AG04450 (cell line): ENCODE measurements at regions not wholly inside any gene's neighbourhood (a gene's known extent, or its start where the extent isn't known, plus 50 kb on each side); places are given as distances from the start of the nearest gene placed in this dataset.

Experiments
- CTCF ChIA-PET: fragments of 300-600, 350-600 bp; formaldehyde crosslinking; extraction: SDS; loops from one replicate; lab custom pipeline; 2022; ENCODE audit warnings: antibody characterized with exemption, inconsistent platforms; lab: Charles Lee
- POLR2A ChIA-PET: fragments of 350-600 bp; formaldehyde crosslinking; extraction: SDS; loops from one replicate; lab custom pipeline; 2021; ENCODE audit warnings: antibody characterized with exemption, inconsistent platforms; lab: Yijun Ruan, JAX
- DNase-seq: peaks from one replicate; pipeline ENCODE4 v3.0.0-alpha.2; 2011; ENCODE audit warnings: low read depth, low spot score
- H3K27ac ChIP-seq: one replicate; pipeline ENCODE4 v1.5.1; 2012; ENCODE audit warnings: low read depth, low read length, control low read depth
- H3K27me3 ChIP-seq: one replicate; pipeline ENCODE4 v1.6.0; 2012; ENCODE audit warnings: low read length; ENCODE audit not compliant: control insufficient read depth, insufficient read depth
- H3K4me3 ChIP-seq: 2 replicates; pipeline ENCODE4 v1.5.1; 2011; ENCODE audit warnings: mild to moderate bottlenecking, low read depth, low read length, control low read depth
- H3K9me3 ChIP-seq: 2 replicates; pipeline ENCODE4 v1.5.1; 2012; ENCODE audit warnings: low read length; ENCODE audit not compliant: control insufficient read depth, insufficient read depth
- TF ChIP-seq, protein P1 (sequence below): IDR thresholded peaks from 2 replicates; pipeline ENCODE4 v1.5.1; 2011; ENCODE audit warnings: low read depth, low read length, control low read depth, inconsistent platforms

DNA sequence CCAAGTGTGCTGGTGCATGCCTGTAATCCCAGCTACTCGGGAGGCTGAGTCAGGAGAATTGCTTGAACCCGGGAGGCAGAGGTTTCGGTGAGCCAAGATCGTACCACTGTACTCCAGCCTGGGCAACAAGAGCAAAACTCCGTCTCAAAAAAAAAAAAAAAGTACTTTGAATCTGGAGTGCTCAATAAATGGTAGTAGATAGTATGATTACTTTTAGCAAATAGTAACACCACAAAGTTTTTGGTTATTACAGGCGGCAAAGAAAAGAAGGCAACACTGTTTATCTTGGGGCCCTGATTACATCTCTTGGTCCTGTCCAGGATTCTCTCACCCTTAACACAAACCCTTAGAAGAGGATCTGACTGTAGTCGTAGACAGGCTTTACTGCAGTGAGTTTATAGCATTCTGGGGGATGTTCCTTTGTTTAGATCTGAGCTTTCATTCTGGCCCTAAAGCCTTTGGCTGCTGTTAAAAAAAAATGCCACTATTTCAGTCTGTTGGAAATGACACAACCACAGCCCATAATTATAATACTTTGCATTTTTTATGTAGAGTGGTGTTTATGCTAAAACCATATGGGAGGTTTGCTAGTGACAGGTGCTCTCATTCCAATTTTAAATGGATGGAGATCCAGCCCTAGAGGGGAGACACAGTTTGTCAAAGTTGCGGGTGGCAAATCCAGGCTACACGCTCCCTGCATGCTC is 79.7 kb upstream of the SLC2A1 start:
- TF ChIP-seq, protein P1, sequence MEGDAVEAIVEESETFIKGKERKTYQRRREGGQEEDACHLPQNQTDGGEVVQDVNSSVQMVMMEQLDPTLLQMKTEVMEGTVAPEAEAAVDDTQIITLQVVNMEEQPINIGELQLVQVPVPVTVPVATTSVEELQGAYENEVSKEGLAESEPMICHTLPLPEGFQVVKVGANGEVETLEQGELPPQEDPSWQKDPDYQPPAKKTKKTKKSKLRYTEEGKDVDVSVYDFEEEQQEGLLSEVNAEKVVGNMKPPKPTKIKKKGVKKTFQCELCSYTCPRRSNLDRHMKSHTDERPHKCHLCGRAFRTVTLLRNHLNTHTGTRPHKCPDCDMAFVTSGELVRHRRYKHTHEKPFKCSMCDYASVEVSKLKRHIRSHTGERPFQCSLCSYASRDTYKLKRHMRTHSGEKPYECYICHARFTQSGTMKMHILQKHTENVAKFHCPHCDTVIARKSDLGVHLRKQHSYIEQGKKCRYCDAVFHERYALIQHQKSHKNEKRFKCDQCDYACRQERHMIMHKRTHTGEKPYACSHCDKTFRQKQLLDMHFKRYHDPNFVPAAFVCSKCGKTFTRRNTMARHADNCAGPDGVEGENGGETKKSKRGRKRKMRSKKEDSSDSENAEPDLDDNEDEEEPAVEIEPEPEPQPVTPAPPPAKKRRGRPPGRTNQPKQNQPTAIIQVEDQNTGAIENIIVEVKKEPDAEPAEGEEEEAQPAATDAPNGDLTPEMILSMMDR = no peak
- no peaks in the 10 kb centered on the region for H3K9me3 ChIP-seq
- no peak for DNase-seq
- H3K27ac ChIP-seq = no peak overlapping the region
- ChIA-PET CTCF (interaction anchor here (0.6 to 1.5 kb wide), 2 partner anchors 35 to 65 kb away, joined by 3 to 4 read pairs; no protein-coding TSS in a partner anchor), POLR2A (no interaction called here)
- no peak overlapping the region for H3K4me3 ChIP-seq
- no peaks in the 10 kb centered on the region for H3K27me3 ChIP-seq

DNA sequence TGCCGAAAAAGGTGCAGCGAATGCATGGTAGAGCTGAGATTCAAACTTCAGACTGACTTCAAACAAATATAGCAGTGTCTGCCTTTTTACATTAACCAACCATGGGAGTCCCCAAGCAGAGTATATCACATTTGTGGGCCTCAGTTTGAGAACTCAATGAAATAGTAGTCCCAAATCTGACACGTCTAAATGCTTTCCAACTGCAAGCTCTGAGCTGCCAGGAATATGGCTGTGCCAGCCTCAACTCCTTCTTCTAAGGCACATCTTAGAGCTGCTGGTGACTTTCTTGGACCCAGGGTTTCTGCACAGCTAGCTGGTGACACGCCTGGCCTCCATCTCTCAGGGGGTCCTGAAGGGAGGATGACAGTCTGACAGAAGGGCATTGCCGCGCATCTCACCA is 78.8 kb upstream of the SLC2A1 start:
- Histone ChIP-seq H3K27ac (no peak overlapping the region), H3K9me3 (no peaks in the 10 kb centered on the region), H3K4me3 (no peak overlapping the region), H3K27me3 (no peaks in the 10 kb centered on the region)
- TF ChIP-seq, protein P1 = no peak
- ChIA-PET CTCF (interaction anchor here (1.5 kb wide), 1 partner anchor 36 kb away, joined by 4 read pairs; no protein-coding TSS in a partner anchor), POLR2A (no interaction called here)
- no peak for DNase-seq

DNA sequence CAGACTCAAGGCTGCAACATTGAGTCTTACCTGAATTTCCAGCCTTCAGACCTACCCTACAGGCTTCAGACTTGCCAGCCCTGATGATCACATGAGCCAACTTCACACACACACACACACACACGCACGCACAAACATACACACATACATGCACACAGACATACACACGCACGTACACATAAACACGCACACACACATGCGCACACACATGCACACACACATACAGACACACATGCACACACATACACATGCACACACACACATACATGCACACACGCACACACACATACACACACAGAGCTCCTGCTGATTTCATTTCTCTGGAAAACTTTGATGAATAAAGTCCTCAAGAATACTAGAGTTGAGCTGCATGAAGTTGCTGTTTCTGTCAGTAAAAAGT is 78.3 kb upstream of the SLC2A1 start:
- no peak overlapping the region for H3K27ac ChIP-seq
- CTCF ChIA-PET = interaction anchor here (1.5 kb wide), 1 partner anchor 37 kb away, joined by 4 read pairs; no protein-coding TSS in a partner anchor
- H3K27me3 ChIP-seq = no peaks in the 10 kb centered on the region
- H3K9me3 ChIP-seq = no peaks in the 10 kb centered on the region
- POLR2A ChIA-PET = no interaction called here
- H3K4me3 ChIP-seq = no peak overlapping the region
- TF ChIP-seq, protein P1 = no peak
- no peak for DNase-seq

DNA sequence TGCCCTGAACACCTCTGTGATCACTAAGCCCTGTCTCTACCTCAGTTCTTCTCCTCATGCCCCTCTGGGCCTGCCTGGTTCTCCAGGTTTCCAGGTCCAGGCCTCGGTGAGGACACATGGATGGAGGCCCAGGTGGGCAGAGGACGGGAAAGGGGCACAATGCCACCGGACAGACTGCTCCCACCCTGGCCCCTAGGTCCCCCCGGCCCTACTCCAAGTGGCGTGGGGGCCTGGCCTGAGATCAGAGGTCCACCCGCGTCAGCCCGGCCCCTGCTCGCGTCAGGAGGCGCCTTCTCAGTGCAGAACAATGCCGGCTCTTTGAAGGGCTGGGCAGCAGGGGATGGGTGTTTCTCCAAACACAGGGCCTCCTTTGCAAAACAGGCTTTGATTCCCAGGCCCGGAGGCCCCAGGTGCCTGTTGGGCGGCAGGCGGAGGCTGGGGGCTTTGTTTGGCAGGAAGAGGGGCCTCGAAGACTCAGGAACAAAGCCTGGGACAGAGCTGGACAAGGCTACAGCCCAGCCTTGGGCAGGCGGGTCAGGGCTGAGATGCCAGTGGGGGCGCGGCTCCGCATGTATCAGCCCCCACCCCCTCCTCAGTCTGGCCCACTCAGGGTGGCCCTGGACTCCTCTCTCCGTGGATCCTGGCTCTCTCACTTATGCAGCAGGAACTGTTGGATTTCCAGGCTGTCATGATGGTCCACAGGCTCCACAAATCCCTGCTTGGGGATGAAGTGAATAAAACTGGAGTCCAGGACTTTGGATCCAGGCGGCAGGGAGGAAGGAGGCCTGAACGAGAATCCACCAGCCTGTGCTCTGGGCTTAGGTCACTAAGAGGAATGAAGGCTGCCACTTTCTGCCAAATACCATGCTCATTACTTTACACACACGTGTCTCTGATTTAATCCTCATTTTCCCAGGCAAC is 77.4 kb upstream of the SLC2A1 start:
- CTCF ChIA-PET = no interaction called here
- no peak overlapping the region for H3K4me3 ChIP-seq
- H3K27ac ChIP-seq = no peak overlapping the region
- no peak for DNase-seq
- no peaks in the 10 kb centered on the region for H3K27me3 ChIP-seq
- POLR2A ChIA-PET = no interaction called here
- no peaks in the 10 kb centered on the region for H3K9me3 ChIP-seq
- TF ChIP-seq, protein P1 = no peak

DNA sequence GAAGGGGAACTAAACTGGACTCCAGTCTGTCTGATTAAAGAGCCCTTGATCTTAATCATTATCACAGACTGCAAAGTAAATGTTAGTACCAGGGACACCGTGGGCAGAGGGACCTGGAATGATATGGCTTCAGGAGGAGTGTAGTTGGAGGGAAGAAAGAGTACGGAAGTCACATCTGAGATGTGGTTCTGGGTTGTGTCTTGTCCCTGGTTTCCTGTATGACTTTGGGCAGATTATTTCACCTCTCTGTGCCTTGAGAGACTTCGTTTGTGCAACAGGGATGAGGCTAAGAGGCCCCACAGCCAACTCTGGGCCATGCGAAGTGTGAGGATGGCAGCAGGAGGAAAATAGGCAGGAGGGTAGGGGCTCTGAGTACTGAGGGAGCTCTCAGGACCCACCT is 76.1 kb upstream of the SLC2A1 start:
- H3K27ac ChIP-seq = no peak overlapping the region
- ChIA-PET POLR2A (no interaction called here), CTCF (no interaction called here)
- DNase-seq = no peak
- H3K4me3 ChIP-seq = no peak overlapping the region
- no peaks in the 10 kb centered on the region for H3K9me3 ChIP-seq
- TF ChIP-seq, protein P1 = no peak
- H3K27me3 ChIP-seq = no peaks in the 10 kb centered on the region
